AG08395 (cell line): ENCODE measurements at regions not wholly inside any gene's neighbourhood (a gene's known extent, or its start where the extent isn't known, plus 50 kb on each side); places are given as distances from the start of the nearest gene placed in this dataset.
"Not testable (repeated sequence)": the region's sequence is repeated elsewhere in the genome, so short reads cannot be mapped to it uniquely, and the experiment has no call there.

Experiments used
- DNase-seq: peaks from one replicate; pipeline ENCODE4 v3.0.0; 2012; ENCODE audit warnings: mixed read lengths, low spot score

DNA sequence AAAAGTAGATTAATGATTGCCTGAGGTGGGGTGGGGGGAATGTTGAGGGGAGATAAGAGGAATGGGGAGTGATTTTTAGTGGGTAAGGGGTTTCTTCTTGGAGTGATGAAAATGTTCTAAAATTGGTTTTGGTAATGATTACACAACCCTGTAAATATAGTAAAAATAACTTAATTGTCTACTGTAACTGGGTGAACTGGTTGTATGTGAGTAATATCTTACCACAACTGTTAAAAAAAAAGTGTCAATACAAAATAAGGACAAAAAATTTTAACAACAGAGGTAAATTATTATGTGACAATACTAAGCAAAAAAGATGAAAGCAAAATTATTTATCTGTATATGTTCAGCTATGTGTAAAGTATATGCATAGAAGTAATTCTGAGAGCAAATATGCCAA lies 86.3 kb upstream of the RASSF8 start:
- no peak for DNase-seq

DNA sequence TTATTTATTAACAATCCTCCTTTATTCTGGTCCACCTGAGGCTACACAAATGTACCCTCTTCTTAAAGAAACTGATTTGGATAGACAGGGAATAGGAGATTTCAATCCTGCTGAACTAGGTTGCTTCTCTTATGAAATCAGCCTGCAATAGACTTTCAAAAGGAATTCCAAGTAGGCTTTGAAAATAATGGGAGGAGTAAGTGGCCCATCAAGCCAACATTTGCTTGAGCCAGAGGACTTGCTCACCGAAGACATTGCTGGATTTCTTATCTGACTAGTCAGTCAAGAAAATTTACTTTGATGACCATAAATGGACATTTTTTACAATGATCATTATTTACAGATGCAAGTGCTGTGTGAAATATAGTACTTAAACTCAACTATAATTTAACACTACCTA lies 82.8 kb upstream of the RASSF8 start:
- no peak for DNase-seq

DNA sequence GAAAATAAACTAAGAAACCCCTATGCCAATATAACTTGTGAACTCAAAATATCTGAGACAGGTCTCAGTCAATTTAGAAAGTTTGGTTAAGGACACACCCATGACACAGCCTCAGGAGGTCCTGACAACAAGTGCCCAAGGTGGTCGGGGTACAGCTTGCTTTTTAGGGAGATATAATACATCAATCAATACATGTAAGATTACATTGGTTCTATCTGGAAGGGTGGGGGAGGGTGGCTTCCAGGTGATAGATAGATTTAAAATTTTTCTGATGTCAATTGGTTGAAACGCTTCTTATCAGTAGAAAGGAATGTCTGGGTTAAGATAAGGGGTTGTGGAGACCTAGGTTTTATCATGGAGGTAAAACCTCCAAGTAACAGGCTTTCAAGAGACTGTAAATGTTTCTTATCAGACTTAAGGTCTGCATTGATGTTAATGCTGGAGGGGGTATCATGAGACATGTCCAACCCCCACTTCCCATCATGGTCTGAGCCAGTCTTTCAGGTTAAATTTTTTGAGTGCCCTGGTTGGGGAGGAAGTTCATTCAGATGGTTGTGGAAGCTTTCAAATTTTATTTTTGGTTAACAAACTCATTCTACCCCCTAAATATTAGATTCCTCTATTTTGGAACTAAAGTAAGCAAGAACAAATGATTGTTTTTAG lies 82.0 kb upstream of the RASSF8 start:
- no peak for DNase-seq

DNA sequence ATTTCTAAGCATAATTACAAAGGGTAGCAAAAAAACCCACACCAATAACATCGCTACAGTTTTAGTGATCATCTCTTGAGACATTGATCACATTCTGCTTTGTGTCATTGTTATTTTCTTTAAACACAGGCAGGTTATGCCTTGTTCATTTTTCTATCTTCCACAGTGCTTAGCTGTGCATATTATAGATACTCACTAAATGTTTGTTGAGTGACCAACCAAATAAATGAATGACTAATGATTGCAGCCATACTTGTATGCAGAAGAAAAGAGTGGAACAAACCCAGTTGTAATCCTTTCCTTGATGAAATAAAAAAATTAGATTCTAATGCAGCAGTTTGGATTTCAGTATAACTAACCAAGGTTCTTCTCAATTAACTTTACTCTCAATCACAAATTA lies 81.0 kb upstream of the RASSF8 start:
- DNase-seq: no peak

DNA sequence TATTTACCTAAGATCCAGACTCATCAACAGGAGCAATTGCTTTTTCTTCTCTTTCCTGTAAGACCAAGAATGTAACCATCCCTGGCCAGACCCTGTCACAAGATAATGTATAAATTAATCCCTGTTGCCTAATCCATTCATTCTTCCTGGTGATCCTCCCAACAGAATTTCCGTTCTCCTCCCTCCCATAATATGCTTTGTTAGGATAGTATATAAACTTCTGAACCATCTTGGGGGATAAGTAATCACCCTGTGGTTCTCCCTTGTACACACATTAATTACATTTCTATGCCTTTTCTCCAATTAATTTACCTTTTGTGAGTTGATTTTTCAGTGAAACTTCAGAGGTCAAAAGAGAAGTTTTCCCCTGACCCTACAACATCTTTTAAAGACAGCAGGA lies 76.2 kb upstream of the RASSF8 start:
- DNase-seq: no peak

DNA sequence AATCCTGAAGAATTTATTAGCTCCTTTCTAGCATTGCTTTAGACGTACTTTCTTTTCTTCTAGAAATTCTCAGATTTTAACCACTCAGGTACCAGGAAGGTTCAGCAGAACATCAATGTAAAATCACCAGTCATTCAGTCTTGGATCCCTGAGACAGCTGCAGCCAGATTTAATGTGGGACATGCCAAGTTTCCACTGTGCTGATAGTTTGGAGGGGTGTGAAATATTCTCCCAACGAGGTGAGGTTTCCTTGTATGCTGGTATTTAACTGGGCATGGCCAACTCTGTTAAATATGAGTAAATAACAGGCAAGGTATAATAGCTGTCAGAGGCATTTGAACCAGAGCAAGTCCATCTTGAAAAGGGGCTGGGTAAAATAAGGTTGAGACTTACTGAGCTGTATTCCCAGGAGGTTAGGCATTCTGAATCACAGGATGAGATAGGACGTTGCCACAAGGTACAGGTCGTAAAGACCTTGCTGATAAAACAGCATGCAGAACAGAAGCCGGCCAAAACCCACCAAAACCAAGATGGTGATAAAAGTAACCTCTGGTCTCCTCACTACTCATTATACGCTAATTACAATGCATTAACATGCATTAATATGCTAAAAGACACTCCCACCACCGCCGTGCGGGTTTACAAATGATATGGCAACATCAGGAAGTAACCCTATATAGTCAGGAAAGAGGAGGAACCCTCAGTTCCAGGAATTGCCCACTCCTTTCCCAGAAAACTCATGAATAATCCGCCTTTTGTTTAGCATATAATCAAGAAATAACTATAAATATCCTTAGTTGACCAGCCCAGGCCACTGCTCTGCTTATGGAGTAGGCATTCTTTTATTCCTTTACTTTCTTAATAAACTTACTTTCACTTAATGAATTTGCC lies 75.2 kb upstream of the RASSF8 start:
- DNase-seq: no peak

DNA sequence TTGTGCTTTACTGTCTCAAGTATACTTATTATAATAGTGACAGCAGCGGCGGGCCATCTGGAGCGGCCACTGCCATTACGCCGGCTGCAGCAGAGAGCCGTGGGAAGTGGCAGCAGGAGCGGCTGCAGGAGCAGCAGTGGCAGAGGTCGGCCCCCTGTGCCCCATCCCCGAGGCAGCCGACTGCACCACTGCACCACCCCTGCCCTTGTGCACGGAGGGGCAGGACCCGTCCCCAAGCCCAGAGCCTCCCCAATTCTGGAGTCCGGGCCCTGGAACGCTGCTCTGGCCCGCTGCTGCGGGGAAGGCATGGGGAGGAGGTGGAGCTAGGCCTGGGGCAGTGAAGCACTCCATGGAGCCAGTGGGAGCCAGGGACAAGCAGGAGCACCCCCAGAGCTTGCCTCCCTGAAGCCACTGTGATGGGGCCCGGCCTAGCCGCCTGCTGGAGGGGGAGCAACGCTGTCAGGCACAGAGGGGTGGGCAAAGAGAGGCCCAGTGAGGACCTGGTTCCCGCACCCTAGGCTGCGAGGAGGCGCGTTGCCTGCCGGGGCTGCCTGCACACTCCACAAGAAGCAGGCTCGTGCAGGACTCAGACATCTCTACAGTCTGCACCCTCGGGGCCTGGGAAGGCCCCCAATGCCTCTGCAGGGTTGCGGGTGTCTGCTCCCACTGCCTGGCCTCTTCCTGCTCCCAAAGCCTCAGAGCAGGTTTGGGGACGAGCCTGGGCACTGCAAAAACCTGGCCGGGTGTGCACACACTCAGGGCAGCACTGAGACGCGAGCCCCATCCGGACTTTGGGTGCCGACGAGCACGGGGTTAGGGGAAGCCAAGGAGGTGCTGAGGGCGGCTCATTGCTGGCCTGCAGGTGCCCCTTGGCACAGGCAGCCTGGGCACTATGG lies 74.2 kb upstream of the RASSF8 start:
- DNase-seq: no peak

DNA sequence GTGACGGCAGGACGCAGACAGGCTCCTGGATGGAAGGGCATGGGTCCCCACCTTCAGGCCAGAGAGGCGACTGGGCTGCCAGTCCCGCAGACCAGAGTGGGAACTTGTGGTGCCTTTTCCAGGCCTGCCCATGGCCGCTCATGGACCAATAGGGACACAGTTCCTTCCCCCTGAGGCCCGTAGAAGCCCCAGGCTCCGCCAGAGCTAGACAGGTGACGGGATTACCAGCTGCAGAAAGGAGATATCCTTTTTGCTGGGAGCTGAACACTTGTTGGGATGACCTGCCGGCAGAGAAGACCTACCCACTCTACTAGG lies 73.6 kb upstream of the RASSF8 start:
- DNase-seq: no peak

DNA sequence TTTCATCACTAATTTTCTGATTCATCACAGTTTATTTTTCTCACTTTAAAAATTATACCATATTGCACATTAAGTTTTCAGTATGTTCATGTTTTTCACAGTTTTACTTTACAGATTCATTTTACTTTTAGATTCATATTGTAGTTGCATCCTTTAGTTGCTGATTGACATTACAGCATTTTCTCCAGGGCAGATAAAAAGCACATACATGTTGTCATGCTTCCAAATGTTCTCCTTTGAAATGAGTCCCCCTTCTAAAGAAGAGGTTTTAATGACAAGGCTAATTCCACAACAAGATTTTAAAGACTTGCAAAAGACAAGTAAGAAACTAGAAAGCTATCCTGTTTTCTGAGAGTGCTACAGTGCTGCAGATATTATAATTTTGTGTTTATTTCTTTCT lies 72.1 kb upstream of the RASSF8 start:
- DNase-seq: no peak

DNA sequence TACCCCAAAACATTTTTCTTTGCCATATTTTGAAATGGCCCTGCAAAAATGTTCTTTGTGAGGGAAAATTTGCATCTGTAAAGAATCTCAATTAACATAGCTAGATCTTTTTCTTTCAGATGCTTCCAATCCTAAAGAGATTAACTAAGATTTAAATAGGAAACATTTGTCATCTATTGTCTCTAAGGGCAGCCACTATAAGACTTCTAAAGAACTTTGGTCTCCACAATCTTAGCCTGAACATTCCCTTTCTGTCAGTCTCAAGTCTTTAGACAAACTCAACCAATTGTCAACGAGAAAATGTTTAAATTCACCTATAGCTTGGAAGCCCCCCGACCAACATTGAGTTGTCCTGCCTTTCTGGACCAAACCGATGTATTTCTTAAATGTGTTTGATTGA lies 71.1 kb upstream of the RASSF8 start:
- no peak for DNase-seq

DNA sequence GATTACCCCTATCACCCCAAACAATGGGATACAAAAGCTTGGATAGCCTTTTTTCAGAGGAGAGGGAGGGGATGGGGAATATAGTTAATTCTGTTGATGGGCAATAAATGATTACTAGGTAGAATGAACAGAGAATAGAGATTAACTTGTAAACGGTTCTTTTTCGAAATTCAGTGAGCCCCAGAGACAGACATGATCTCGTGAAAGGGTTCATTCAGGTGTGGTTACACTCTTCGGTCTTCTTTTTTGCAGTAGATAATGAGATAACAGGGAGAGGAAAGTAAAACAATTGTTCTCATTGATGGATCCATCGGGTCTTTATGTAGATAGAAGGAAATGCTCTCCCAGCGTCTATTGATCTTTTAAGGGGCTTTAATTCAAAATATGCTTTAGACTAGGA lies 69.3 kb upstream of the RASSF8 start:
- DNase-seq: no peak

DNA sequence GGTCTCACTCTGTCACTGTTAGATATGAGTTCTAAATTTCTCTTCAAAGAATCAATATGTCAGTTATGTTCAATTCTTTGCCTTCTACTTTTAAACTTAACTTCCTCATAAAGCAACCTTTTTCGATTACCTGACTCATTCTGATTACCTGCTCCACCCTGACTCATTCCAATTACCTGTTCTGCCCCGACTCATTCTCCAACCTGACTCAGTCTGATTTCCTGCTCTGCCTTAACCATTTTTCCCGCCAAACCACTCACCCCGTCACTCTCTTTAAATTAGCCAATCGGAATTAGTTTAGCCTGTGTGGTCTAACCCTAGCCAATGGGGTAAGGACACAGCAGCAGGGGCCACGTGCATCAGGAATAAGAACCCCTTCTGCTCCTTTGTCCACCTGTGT lies 67.4 kb upstream of the RASSF8 start:
- DNase-seq: not testable (repeated sequence)

DNA sequence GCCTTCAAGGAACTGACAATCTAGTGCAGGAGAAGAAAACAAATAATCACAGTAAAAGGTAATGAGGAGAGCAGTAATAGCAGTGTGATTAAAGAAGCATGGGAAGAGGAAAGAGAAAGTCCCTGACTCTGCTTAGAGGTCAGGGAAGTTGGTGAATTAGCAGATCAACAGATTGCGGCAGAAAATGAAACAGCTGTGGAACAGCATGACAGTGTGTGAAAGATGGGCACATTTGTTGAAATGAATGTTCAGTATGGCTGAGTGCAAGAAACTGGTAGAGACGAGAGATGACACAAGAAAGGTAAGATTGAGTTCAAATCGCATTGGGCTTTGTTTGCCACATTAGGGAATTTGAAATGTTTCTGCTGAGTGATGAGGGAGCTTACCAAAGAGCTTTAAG lies 63.7 kb upstream of the RASSF8 start:
- DNase-seq: no peak

DNA sequence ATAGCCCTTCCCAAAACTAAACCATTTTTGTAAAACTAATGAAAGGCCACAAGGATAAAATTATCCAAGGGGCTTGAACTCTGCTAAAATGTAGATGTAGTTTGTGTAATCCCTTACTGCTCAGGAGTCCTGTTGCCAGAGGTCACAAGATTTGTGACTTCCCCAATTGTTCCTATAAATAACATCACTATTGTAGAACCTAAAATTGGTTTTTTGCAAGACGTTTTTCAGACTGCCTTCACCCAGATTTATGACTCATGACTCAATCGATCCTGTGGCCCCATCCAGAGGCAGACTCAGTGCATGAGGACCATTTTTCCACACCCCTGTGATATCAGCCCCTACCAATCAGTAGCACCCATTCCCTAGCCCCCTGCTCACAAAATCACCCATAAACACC lies 61.5 kb upstream of the RASSF8 start:
- no peak for DNase-seq

DNA sequence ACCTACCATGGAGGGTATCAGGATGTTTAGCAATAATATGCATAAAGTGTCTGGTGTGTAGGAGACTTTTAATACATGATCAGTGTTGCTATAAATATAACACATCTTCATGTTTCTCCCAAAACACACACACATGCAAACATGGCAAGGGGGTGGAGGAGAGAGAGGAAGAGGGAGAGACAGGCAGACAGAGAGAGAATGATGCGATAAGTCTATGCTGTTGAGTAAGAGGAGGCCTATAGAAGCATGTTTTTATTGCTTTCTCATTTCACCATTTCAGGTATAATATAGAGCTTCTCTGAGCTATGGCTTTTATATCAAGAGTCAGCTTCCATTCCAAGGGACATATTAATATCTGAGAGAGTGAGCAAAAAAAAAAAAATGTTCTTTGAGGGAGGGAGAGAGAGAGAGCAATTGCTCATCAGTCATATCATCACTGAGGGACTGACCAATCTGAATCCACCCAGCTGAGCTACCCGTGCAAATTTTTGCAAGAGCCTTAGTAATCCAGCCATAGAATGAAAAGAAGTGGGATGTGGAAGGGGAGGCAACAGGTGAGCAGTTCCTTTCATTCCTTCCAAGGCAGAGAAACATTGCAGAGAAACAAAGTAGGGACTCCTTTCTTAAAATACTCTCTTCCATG lies 54.8 kb upstream of the RASSF8 start:
- no peak for DNase-seq

DNA sequence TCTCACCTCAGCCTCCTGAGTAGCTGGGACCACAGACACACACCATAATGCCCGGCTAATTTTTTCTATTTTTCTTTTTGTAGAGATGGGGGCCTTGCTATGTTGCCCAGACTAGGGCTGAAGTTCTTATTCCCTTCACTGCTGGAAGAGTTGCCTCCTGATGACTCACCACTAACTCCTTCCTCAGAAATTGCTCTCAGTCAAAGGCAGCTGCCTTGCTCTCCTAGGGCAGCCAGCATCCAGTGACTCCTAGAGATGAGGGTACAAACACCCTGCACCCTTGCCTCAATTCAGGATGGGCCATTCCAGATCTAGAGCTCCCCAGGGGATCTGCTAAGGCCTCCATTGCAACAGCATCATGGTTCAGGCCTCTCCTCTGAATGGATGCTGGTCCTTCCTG lies 54.0 kb upstream of the RASSF8 start:
- peak; percentile 55 for DNase-seq

DNA sequence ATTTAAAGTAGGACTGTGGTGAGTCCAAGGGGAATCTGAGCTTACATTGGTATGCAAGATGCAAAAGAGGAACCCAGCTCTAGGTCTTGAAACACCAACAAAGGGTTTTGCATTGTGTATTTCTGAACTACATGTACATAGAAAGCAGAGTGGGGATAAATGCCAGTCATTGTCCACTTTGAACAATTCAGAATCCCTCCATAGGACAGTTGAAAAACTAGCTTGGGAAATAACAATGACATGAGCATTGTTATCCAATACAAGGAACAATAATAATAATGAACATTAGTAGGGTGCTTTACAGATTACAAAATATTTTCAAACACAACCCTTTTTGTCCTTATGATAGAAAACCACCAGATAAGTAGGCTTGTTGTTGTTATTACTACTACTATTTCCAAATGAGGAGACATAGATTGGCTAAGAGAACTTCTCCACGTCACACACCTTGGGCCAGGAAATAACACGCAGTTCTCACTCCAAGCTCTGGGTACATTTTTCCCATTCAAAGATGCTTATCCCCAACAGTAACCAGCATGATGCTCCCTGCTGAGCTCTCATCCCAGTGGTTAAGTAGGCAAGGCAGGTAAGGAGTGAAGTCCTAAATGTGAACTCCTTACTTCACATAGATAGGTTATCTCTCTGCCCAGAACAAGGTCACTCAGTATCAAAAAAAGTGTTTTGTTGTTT lies 51.7 kb upstream of the RASSF8 start:
- no peak for DNase-seq
